ENCODE measurements at regions not wholly inside any gene's neighbourhood (a gene's known extent, or its start where the extent isn't known, plus 50 kb on each side); places are given as distances from the start of the nearest gene placed in this dataset.

DNA sequence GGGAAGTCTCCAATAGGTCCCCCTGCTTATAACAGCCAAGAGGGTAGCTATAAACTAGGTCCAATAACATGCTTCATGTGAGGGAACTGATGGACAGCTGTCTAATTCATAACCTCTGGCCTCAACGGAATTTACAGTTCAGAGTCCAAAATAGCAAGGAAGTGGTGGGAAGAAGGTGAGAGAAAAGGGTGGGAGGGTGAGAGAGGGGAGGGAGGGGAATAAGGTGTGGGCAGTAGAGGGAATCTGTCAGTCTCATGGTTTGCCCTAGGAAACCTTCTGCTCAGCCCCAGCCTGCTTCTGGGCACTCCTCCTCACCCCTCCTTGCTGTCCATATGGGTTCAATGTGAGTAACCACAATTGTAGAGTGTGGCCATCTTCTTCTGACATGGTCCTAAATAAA lies 133.4 kb upstream of the ADO start:
- Histone ChIP-seq H3K9me3 (ENCODE audit: insufficient read depth, low read depth, low read length) (no peaks in the 10 kb centered on the region), H3K4me1 (ENCODE audit: insufficient read depth, low read length) (no peaks in the 10 kb centered on the region; the same call in 1 of the 2 replicates), H3K36me3 (ENCODE audit: insufficient read depth, low read depth, low read length) (no peaks in the 10 kb centered on the region), H3K4me3 (ENCODE audit: low read length) (no peak overlapping the region), H3K27ac (ENCODE audit: low read length) (no peak overlapping the region), H3K9ac (ENCODE audit: low read depth, low read length) (no peak overlapping the region), H3K27me3 (ENCODE audit: insufficient read depth, low read length) (no peaks in the 10 kb centered on the region)

DNA sequence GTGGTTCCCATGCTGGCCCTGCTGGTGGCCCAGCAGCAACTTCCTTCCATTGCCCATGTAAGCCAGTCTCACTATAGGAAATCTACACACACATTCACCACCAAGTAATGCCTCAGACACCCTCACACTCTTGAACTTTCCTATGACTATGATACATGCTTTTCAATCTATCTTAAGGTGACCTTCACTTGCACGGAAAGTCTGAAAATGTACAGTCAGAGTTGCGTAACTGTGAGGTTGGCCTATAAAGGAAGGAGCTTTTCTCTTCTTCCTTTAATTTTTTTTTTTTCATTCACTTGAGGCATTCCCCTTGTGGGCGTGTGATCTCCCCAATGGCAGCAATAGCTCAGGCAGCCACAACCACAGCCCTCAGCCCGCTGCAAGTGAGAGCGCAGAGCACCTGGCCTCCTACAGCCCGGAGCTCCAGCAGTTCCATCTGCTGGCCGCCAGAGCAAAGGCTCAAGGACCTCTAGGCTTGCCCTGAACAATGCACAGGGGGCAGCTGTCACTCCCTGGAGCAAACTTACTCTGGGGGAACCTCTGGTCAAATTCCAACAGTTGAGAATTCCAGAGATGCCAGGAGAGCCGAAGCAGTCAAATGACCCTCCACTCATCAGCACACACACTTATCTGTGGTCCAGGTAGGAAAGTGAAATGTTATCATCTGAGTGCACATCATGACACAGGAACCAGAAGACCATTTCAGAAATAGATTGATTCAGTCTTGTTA lies 123.1 kb upstream of the ADO start:
- Histone ChIP-seq H3K27me3 (ENCODE audit: insufficient read depth, low read length) (no peaks in the 10 kb centered on the region), H3K4me1 (ENCODE audit: insufficient read depth, low read length) (no peaks in the 10 kb centered on the region), H3K27ac (ENCODE audit: low read length) (no peak overlapping the region), H3K36me3 (ENCODE audit: insufficient read depth, low read depth, low read length) (no peaks in the 10 kb centered on the region), H3K9me3 (ENCODE audit: insufficient read depth, low read depth, low read length) (peaks cover 10% of the 10 kb centered on the region), H3K4me3 (ENCODE audit: low read length) (no peak overlapping the region), H3K9ac (ENCODE audit: low read depth, low read length) (no peak overlapping the region)

DNA sequence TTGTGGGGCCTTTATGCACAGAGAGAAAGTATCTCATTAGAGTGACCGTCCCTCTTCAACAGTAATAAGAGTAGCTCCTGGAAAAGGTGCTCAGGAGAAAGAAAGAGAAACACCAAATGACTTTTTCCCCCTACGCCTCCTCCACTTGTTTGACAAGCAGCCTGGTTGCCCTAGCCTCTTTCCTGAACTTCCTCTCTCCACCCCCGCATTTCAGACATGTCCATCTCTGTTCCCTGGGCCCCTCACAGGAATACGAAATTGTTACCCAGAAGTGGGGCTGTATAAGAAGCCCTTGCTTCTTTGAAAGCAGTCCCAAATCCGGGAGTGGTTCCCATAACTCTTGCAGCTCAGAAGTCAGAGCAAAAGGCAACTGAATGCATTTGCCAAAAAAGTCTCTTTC lies 119.6 kb upstream of the ADO start:
- no peaks in the 10 kb centered on the region; the same call in 1 of the 2 replicates for H3K9me3 ChIP-seq (ENCODE audit: insufficient read depth, low read depth, low read length)
- no peak overlapping the region for H3K9ac ChIP-seq (ENCODE audit: low read depth, low read length)
- no peaks in the 10 kb centered on the region for H3K27me3 ChIP-seq (ENCODE audit: insufficient read depth, low read length)
- no peak overlapping the region for H3K4me3 ChIP-seq (ENCODE audit: low read length)
- H3K27ac ChIP-seq (ENCODE audit: low read length): no peak overlapping the region
- no peaks in the 10 kb centered on the region for H3K4me1 ChIP-seq (ENCODE audit: insufficient read depth, low read length)
- no peaks in the 10 kb centered on the region for H3K36me3 ChIP-seq (ENCODE audit: insufficient read depth, low read depth, low read length)

DNA sequence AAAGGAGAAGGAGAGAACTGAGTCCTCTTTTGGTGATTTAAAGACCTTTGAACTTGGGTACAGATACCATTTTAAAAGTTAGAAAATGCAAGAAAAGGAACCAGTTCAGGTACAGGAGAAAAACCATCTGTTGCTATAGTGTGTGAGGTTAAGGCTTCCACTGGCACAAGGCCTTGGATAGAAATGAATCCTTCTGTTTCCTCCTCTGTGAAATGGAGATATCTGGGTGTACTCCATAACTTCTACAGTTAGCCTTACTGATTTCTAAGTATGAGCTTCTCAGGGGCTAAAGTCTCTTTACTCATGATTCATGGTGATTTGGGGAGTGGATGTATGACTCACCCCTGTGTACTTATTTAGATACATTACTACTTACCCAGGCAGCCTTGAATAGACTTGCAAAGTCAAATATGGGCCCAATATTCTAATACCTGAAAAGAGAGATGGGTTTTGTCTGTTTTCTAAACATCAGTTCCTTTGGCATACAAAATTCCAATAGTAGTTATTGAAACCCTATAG lies 117.2 kb upstream of the ADO start:
- Histone ChIP-seq H3K36me3 (ENCODE audit: insufficient read depth, low read depth, low read length) (no peaks in the 10 kb centered on the region), H3K9ac (ENCODE audit: low read depth, low read length) (no peak overlapping the region), H3K4me3 (ENCODE audit: low read length) (no peak overlapping the region), H3K4me1 (ENCODE audit: insufficient read depth, low read length) (peaks cover 9% of the 10 kb centered on the region; the same call in 1 of the 2 replicates), H3K27ac (ENCODE audit: low read length) (no peak overlapping the region), H3K27me3 (ENCODE audit: insufficient read depth, low read length) (no peaks in the 10 kb centered on the region), H3K9me3 (ENCODE audit: insufficient read depth, low read depth, low read length) (no peaks in the 10 kb centered on the region; the same call in 1 of the 2 replicates)

DNA sequence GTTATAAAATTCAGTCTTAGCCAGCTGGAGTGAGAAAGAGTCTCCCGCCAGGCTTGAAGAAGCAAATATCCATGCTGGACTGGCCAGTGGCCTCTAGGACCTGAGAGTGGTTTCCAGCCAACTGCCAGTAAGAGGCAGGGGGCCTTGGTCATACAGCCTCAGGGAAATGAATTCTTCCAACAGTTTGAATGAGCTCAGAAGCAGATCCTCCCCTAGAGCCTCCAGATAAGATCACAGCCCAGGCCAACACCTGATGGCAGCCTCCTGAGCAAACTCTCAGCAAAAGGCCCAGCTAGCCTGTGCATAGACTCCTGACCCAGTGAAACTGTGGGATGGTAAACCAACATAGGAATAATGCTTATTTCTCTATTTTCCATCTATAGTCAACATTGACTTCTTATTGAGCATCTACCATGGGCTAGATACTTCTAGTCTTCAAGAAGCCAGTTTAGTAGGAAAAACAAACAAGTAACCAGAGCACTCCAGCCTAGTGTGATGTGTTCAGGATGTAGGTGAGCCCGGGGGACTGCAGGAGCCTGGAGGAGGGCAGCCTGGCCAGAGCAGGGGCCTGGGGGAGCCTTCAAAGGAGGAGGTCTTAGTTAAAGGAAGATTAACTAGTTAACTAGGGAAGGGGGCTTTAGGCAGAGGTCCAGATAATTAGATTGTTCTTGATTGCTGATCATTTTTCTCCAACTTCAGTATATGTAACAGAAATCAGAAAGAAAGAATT lies 115.4 kb upstream of the ADO start:
- H3K27ac ChIP-seq (ENCODE audit: low read length): no peak overlapping the region
- no peak overlapping the region for H3K4me3 ChIP-seq (ENCODE audit: low read length)

DNA sequence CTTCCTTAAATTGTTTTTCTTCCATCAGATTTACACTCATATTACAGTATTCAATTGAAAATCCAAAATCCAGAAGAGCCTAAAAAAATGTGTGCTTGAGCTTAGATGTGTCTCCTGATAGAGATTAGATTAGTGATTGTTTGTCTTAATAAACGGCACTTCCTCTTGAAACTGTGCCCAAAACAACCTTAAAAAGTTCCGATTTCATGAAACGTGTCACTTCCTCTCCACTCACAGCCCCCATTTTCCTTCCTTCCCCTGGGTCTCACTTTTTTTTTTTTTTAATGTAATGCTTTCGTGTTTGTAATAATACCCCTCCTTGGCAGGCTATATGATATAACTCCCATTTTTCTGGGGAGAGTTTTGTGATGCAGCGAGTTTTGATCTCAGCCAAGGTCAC lies 114.8 kb upstream of the ADO start:
- H3K27ac ChIP-seq (ENCODE audit: low read length): no peak overlapping the region
- H3K9ac ChIP-seq (ENCODE audit: low read depth, low read length): no peak overlapping the region
- H3K27me3 ChIP-seq (ENCODE audit: insufficient read depth, low read length): no peaks in the 10 kb centered on the region
- no peak overlapping the region for H3K4me3 ChIP-seq (ENCODE audit: low read length)
- no peaks in the 10 kb centered on the region for H3K36me3 ChIP-seq (ENCODE audit: insufficient read depth, low read depth, low read length)
- peaks cover 11% of the 10 kb centered on the region; the same call in 1 of the 2 replicates for H3K4me1 ChIP-seq (ENCODE audit: insufficient read depth, low read length)
- H3K9me3 ChIP-seq (ENCODE audit: insufficient read depth, low read depth, low read length): no peaks in the 10 kb centered on the region; the same call in 1 of the 2 replicates

More for the DNA sequence above, 115.4 kb upstream of the ADO start:
- Histone ChIP-seq H3K9me3 (ENCODE audit: insufficient read depth, low read depth, low read length) (no peaks in the 10 kb centered on the region; the same call in 1 of the 2 replicates), H3K36me3 (ENCODE audit: insufficient read depth, low read depth, low read length) (no peaks in the 10 kb centered on the region), H3K9ac (ENCODE audit: low read depth, low read length) (no peak overlapping the region), H3K27me3 (ENCODE audit: insufficient read depth, low read length) (no peaks in the 10 kb centered on the region), H3K4me1 (ENCODE audit: insufficient read depth, low read length) (peaks cover 11% of the 10 kb centered on the region; the same call in 1 of the 2 replicates)

DNA sequence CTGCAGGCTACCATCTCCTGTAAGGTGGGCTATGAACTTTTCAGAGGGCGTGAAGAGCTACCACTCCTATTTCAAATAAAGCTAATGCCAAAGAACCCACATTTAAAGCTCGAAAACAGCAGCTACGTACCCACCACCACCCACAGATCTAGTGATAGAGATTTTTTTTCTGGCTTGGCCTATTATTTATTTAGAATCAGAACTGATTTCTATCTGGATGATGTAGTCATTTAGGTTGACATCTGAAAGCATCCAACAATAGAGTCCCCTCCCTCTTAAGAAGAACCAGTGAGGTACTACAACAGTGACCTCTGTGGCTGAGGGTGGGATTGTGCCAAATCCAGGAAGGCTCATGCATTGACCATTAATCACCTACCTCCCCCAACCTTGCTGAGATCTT lies 113.8 kb upstream of the ADO start:
- no peak overlapping the region for H3K4me3 ChIP-seq (ENCODE audit: low read length)
- H3K27ac ChIP-seq (ENCODE audit: low read length): no peak overlapping the region
- no peaks in the 10 kb centered on the region; the same call in 1 of the 2 replicates for H3K9me3 ChIP-seq (ENCODE audit: insufficient read depth, low read depth, low read length)
- H3K27me3 ChIP-seq (ENCODE audit: insufficient read depth, low read length): no peaks in the 10 kb centered on the region
- H3K36me3 ChIP-seq (ENCODE audit: insufficient read depth, low read depth, low read length): no peaks in the 10 kb centered on the region
- peaks cover 11% of the 10 kb centered on the region; the same call in 1 of the 2 replicates for H3K4me1 ChIP-seq (ENCODE audit: insufficient read depth, low read length)
- H3K9ac ChIP-seq (ENCODE audit: low read depth, low read length): no peak overlapping the region

DNA sequence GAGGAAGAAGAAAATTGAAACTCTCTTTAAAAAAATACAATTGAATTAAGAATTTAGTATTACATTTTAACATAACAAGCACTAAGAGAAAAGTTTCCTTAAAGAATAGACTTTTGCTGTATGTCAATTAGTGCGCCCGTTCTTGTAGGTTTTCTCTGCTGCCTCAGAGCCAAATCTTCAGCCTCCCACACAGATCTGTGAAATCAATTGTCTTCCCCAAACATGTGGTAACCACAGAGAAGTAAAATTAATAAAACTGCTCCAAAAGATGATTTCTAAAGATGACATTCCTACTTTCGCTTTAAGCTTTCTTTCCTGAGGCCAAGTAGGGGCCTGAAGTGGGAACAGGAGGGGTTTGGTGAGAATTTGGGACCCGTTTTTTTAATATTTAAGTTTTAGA lies 113.2 kb upstream of the ADO start:
- H3K4me1 ChIP-seq (ENCODE audit: insufficient read depth, low read length): peaks cover 11% of the 10 kb centered on the region; the same call in 1 of the 2 replicates
- H3K27me3 ChIP-seq (ENCODE audit: insufficient read depth, low read length): no peaks in the 10 kb centered on the region
- H3K9ac ChIP-seq (ENCODE audit: low read depth, low read length): no peak overlapping the region
- no peak overlapping the region for H3K4me3 ChIP-seq (ENCODE audit: low read length)
- H3K27ac ChIP-seq (ENCODE audit: low read length): no peak overlapping the region
- no peaks in the 10 kb centered on the region for H3K36me3 ChIP-seq (ENCODE audit: insufficient read depth, low read depth, low read length)
- no peaks in the 10 kb centered on the region; the same call in 1 of the 2 replicates for H3K9me3 ChIP-seq (ENCODE audit: insufficient read depth, low read depth, low read length)

DNA sequence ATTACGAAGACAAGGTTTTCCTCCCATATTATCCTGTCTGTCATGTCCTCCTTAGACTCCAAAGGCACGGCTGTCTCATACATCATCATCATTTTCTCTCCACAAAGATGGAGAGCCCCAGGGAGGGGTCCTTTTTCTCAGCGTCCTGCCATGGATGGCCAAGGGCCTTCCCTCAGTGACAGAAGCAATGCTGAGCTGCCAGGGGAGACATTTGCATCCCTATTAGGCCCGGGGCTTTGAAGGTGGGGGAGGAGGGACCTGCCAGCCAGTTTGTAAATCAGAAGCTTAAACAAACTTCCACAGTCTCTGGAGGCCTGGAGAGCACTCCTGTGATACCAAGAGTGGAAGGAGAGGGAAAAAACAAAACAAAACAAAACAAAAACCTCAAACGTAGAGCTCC lies 112.4 kb upstream of the ADO start:
- Histone ChIP-seq H3K9ac (ENCODE audit: low read depth, low read length) (no peak overlapping the region), H3K36me3 (ENCODE audit: insufficient read depth, low read depth, low read length) (no peaks in the 10 kb centered on the region), H3K27me3 (ENCODE audit: insufficient read depth, low read length) (no peaks in the 10 kb centered on the region), H3K9me3 (ENCODE audit: insufficient read depth, low read depth, low read length) (no peaks in the 10 kb centered on the region), H3K27ac (ENCODE audit: low read length) (no peak overlapping the region), H3K4me3 (ENCODE audit: low read length) (0 out of 2 replicates have a peak overlapping the region, but pooled peaks have one; percentile 34), H3K4me1 (ENCODE audit: insufficient read depth, low read length) (peaks cover 11% of the 10 kb centered on the region; the same call in 1 of the 2 replicates)

DNA sequence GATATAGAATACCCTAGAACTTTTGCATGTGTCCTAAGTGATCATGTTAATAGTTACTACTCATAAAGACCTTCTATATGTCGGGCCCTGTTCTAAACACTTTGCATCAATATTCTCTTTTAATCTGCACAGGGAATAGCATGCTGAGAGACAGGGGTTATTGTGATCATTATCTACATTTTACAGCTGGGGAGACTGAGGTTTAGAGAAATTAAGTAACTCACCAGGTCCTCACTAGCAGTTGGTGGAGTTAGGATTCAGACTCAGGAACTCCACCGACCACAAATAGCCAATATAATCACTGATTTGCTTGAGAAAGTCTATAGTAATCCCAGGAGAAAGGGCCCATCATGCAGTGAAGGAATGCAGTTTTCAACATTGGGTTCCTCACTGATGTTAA lies 111.2 kb upstream of the ADO start:
- Histone ChIP-seq H3K4me3 (ENCODE audit: low read length) (no peak overlapping the region), H3K4me1 (ENCODE audit: insufficient read depth, low read length) (peaks cover 11% of the 10 kb centered on the region; the same call in 1 of the 2 replicates), H3K9me3 (ENCODE audit: insufficient read depth, low read depth, low read length) (peaks cover 6% of the 10 kb centered on the region; the same call in 1 of the 2 replicates), H3K27me3 (ENCODE audit: insufficient read depth, low read length) (no peaks in the 10 kb centered on the region), H3K9ac (ENCODE audit: low read depth, low read length) (no peak overlapping the region), H3K27ac (ENCODE audit: low read length) (no peak overlapping the region), H3K36me3 (ENCODE audit: insufficient read depth, low read depth, low read length) (no peaks in the 10 kb centered on the region)

DNA sequence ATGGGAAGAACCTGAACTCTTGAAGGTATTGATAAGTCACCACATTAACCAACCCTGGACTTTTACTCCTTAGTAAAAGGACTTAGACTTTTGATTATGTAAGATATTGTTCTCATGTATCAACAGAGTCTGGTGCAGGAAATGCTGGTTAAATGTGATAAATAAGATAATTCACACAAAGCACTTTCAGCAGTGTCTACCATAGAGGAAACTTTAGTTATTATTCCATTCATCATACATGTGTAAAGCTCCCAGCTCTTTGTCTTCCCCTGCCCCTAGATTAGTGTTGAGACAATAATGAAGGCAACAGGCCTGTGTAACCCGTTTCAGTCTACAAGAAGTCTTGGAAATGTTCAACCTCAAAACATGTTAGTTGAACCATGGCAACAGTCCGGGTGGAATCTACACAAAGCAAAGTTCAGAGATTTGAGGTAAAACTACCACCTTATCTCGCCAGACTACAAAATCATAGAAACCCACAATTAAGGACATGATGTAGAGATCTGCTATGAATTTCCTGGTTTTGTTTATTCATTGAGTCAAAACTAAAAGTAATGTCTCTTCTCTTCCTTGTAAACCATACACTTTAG lies 109.9 kb upstream of the ADO start:
- peaks cover 18% of the 10 kb centered on the region; the same call in 1 of the 2 replicates for H3K9me3 ChIP-seq (ENCODE audit: insufficient read depth, low read depth, low read length)
- no peak overlapping the region for H3K9ac ChIP-seq (ENCODE audit: low read depth, low read length)
- no peaks in the 10 kb centered on the region for H3K27me3 ChIP-seq (ENCODE audit: insufficient read depth, low read length)
- H3K36me3 ChIP-seq (ENCODE audit: insufficient read depth, low read depth, low read length): no peaks in the 10 kb centered on the region
- H3K4me1 ChIP-seq (ENCODE audit: insufficient read depth, low read length): peaks cover 11% of the 10 kb centered on the region; the same call in 1 of the 2 replicates
- no peak overlapping the region for H3K4me3 ChIP-seq (ENCODE audit: low read length)
- no peak overlapping the region for H3K27ac ChIP-seq (ENCODE audit: low read length)

All from iPS-20b (cell line).